IMR-90 (cell line): ENCODE measurements at regions not wholly inside any gene's neighbourhood (a gene's known extent, or its start where the extent isn't known, plus 50 kb on each side); places are given as distances from the start of the nearest gene placed in this dataset.

Experiments used
- ATAC-seq: fragments of 200-7000 bp; cut with Tn5 transposase; 2 replicates; pipeline ENCODE4 v1.9.1; 2020; ENCODE audit warnings: low read depth, mild to moderate bottlenecking, moderate library complexity
- BruUV-seq: library from RNA; stranded (reverse); fragments of 400-500 nt; replicated peaks from 2 replicates; lab custom pipeline; 2021; lab: Mats Ljungman, UMichigan
- CTCF ChIA-PET: fragments of 300-600 bp; formaldehyde crosslinking; extraction: SDS; loops from one replicate; lab custom pipeline; 2021; ENCODE audit warnings: antibody characterized with exemption; lab: Yijun Ruan, JAX
- POLR2A ChIA-PET: fragments of 300-600 bp; sonication (Branson Sonifier 250); formaldehyde crosslinking; loops from one replicate; lab custom pipeline; 2022; ENCODE audit warnings: antibody characterized with exemption; ENCODE audit not compliant: unreplicated experiment; lab: Charles Lee
- DNase-seq: peaks from one replicate; pipeline ENCODE4 v3.0.0; 2013
- H2AFZ ChIP-seq: replicated peaks from 2 replicates; pipeline ENCODE3; 2013; ENCODE audit warnings: low read length, mild to moderate bottlenecking; ENCODE audit not compliant: poor library complexity
- H2AK5ac ChIP-seq: 2 replicates; pipeline ENCODE4 v1.6.1; 2013; ENCODE audit warnings: low read depth, low read length, inconsistent platforms
- H2AK9ac ChIP-seq: replicated peaks from 2 replicates; pipeline ENCODE3; 2013; ENCODE audit warnings: mild to moderate bottlenecking, low read depth, low read length, moderate library complexity; ENCODE audit not compliant: poor library complexity
- H2BK120ac ChIP-seq: 2 replicates; pipeline ENCODE4 v1.6.1; 2013; ENCODE audit warnings: low read depth, low read length, inconsistent platforms
- H2BK15ac ChIP-seq: 3 replicates; pipeline ENCODE4 v1.6.1; 2013; ENCODE audit warnings: low read depth, low read length, inconsistent platforms
- H2BK20ac ChIP-seq: 2 replicates; pipeline ENCODE4 v1.6.1; 2013; ENCODE audit warnings: low read depth, mild to moderate bottlenecking, inconsistent platforms, low read length, moderate library complexity
- H2BK5ac ChIP-seq: 2 replicates; pipeline ENCODE4 v1.6.1; 2013; ENCODE audit warnings: mild to moderate bottlenecking, low read depth, low read length, inconsistent platforms; ENCODE audit not compliant: poor library complexity, severe bottlenecking
- H3K14ac ChIP-seq: replicated peaks from 2 replicates; pipeline ENCODE4 v1.6.1; 2013; ENCODE audit warnings: low read depth, low read length, inconsistent platforms
- H3K18ac ChIP-seq: 2 replicates; pipeline ENCODE4 v1.6.1; 2013; ENCODE audit warnings: low read depth, low read length, control low read depth
- H3K23ac ChIP-seq: 2 replicates; pipeline ENCODE4 v1.6.1; 2013; ENCODE audit warnings: low read depth, low read length, inconsistent platforms
- H3K27ac ChIP-seq: 2 replicates; pipeline ENCODE4 v1.5.1; 2013; ENCODE audit warnings: mild to moderate bottlenecking, control low read depth, low read length; ENCODE audit not compliant: insufficient read depth
- H3K27me3 ChIP-seq: 2 replicates; pipeline ENCODE4 v1.6.1; 2013; ENCODE audit warnings: low read length; ENCODE audit not compliant: control insufficient read depth, insufficient read depth
- H3K36me3 ChIP-seq: 2 replicates; pipeline ENCODE4 v1.6.1; 2013; ENCODE audit warnings: low read length, mixed read lengths; ENCODE audit not compliant: control insufficient read depth, insufficient read depth
- H3K4ac ChIP-seq: 2 replicates; pipeline ENCODE4 v1.6.1; 2013; ENCODE audit warnings: low read depth, low read length, inconsistent platforms
- H3K4me1 ChIP-seq: 2 replicates; pipeline ENCODE4 v1.6.1; 2013; ENCODE audit warnings: low read length, mixed read lengths; ENCODE audit not compliant: control insufficient read depth, insufficient read depth
- H3K4me2 ChIP-seq: 2 replicates; pipeline ENCODE4 v1.6.1; 2013; ENCODE audit warnings: low read depth, mild to moderate bottlenecking, control low read depth, low read length, moderate library complexity
- H3K4me3 ChIP-seq: 2 replicates; pipeline ENCODE4 v1.5.1; 2013; ENCODE audit warnings: low read depth, mild to moderate bottlenecking, control low read depth, low read length, moderate library complexity; ENCODE audit not compliant: insufficient read depth
- H3K56ac ChIP-seq: 2 replicates; pipeline ENCODE4 v1.6.1; 2013; ENCODE audit warnings: low read length, inconsistent platforms; ENCODE audit not compliant: insufficient read depth; ENCODE audit errors: extremely low read depth
- H3K79me1 ChIP-seq, 2 experiments: 2 replicates each; pipeline ENCODE4 v1.6.1; 2013; ENCODE audit warnings: low read length in 2 of 2, inconsistent platforms in 1 of 2, low read depth in 1 of 2
- H3K9ac ChIP-seq: 2 replicates; pipeline ENCODE4 v1.6.1; 2013; ENCODE audit warnings: low read depth, low read length, control low read depth
- H3K9me1 ChIP-seq: 2 replicates; pipeline ENCODE4 v1.6.1; 2013; ENCODE audit warnings: low read length, inconsistent platforms; ENCODE audit not compliant: insufficient read depth
- H3K9me3 ChIP-seq: 2 replicates; pipeline ENCODE4 v1.6.1; 2013; ENCODE audit warnings: low read length; ENCODE audit not compliant: control insufficient read depth, insufficient read depth
- H4K20me1 ChIP-seq: 2 replicates; pipeline ENCODE4 v1.6.1; 2013; ENCODE audit warnings: low read length, inconsistent platforms; ENCODE audit not compliant: insufficient read depth
- H4K5ac ChIP-seq: 2 replicates; pipeline ENCODE4 v1.6.1; 2013; ENCODE audit warnings: mild to moderate bottlenecking, low read depth, low read length, control low read depth
- H4K8ac ChIP-seq, 2 experiments: 2 replicates each; pipeline ENCODE4 v1.6.1; 2013; ENCODE audit warnings: low read depth in 2 of 2, low read length in 2 of 2, control low read depth in 1 of 2, inconsistent platforms in 1 of 2
- H4K91ac ChIP-seq: 2 replicates; pipeline ENCODE4 v1.6.1; 2013; ENCODE audit warnings: low read depth, low read length, inconsistent platforms; ENCODE audit not compliant: insufficient read depth
- BHLHE40 ChIP-seq: fragments of 150-350 bp; IDR thresholded peaks from 2 replicates; pipeline ENCODE4 v1.6.1; 2016; ENCODE audit warnings: mild to moderate bottlenecking, low read depth, low read length
- CEBPB ChIP-seq: IDR thresholded peaks from 2 replicates; pipeline ENCODE4 v1.6.1; 2012; ENCODE audit warnings: low read depth, low read length, improper control_type of control experiment
- ELK1 ChIP-seq: fragments of 150-350 bp; IDR thresholded peaks from 2 replicates; pipeline ENCODE4 v1.6.1; 2016; ENCODE audit warnings: low read depth, mild to moderate bottlenecking, low read length, moderate library complexity, borderline replicate concordance
- WGBS, 2 experiments: methylation state at CpG; one replicate each; pipeline versions ENCODE4 v1.1.5 to v1.1.7; 2013; ENCODE audit warnings: missing lambda C conversion rate in 2 of 2; ENCODE audit not compliant: insufficient read length in 1 of 2; ENCODE audit errors: extremely low coverage in 2 of 2; 5-methylcytosine and 5-hydroxymethylcytosine counted together
- dilution Hi-C: fragments of 300-500 bp; cut with HindIII; formaldehyde crosslinking; loops from one replicate; pipeline ENCODE4 v1.14.3; 2018; ENCODE audit warnings: low sequenced_read_pairs; ENCODE audit not compliant: unreplicated experiment
- in situ Hi-C: fragments of 300-500 bp; cut with MboI; formaldehyde crosslinking; loops from 3 replicates; pipeline ENCODE4 v1.14.3; 2019; ENCODE audit warnings: low sequenced_read_pairs, inconsistent platforms, mixed read lengths
- intact Hi-C: fragments of 100-400 bp; cut with micrococcal nuclease; formaldehyde crosslinking; loops from 2 replicates; pipeline ENCODE4 v1.10.0; 2022

GRCh38 chr4:56282004-56282403 lies 105.3 kb downstream of the AASDH start:
- Histone ChIP-seq H3K4me3 (no peak overlapping the region), H4K20me1 (no peaks in the 10 kb centered on the region), H2BK120ac (no peak overlapping the region), H2BK20ac (no peak overlapping the region), H4K5ac (no peak overlapping the region), H3K56ac (no peak overlapping the region), H3K4me1 (no peaks in the 10 kb centered on the region), H4K91ac (no peak overlapping the region), H3K4ac (no peak overlapping the region), H4K8ac (no peak overlapping the region), H2BK15ac (no peak overlapping the region), H3K4me2 (no peak overlapping the region), H3K79me1 (no peaks in the 10 kb centered on the region), H3K18ac (no peak overlapping the region), H3K9ac (no peak overlapping the region), H2AK5ac (no peak overlapping the region), H3K27me3 (no peaks in the 10 kb centered on the region; the same call in 1 of the 2 replicates), H3K27ac (no peak overlapping the region), H3K14ac (no peak overlapping the region), H3K23ac (no peak overlapping the region), H3K9me3 (no peaks in the 10 kb centered on the region), H3K9me1 (no peaks in the 10 kb centered on the region), H2BK5ac (no peak overlapping the region), H2AFZ (no peak overlapping the region), H2AK9ac (no peak overlapping the region), H3K36me3 (no peaks in the 10 kb centered on the region)
- DNase-seq, result no peak
- no peak for ATAC-seq
- ChIA-PET POLR2A (no interaction called here), CTCF (no interaction called here)
- intact Hi-C loops (no loop called here), in situ Hi-C loops (no loop called here), dilution Hi-C loops (no loop called here)
- BruUV-seq, result no TSS peak
- WGBS, 2 experiments, result no CpG with 5 or more reads among the region's 2 CpGs
- TF ChIP-seq BHLHE40 (no peak), CEBPB (no peak), ELK1 (no peak)
